HepG2 (cell line): ENCODE measurements at regions not wholly inside any gene's neighbourhood (a gene's known extent, or its start where the extent isn't known, plus 50 kb on each side); places are given as distances from the start of the nearest gene placed in this dataset.

Source experiments
- DR1 ChIP-seq: sonication (generic); formaldehyde crosslinking; IDR thresholded peaks from 2 replicates; pipeline ENCODE4 v1.8.0; 2021; ENCODE audit warnings: mild to moderate bottlenecking, missing genetic modification reagents, inconsistent platforms
- ETV6 ChIP-seq: sonication (generic); formaldehyde crosslinking; conservative IDR thresholded peaks from 2 replicates; pipeline ENCODE4 v1.4.0; 2020; ENCODE audit warnings: missing genetic modification reagents
- MTA1 ChIP-seq: sonication (generic); formaldehyde crosslinking; IDR thresholded peaks from 2 replicates; pipeline ENCODE4 v1.4.0; 2020; ENCODE audit warnings: missing genetic modification reagents, mild to moderate bottlenecking, borderline replicate concordance
- MTF2 ChIP-seq: sonication (generic); formaldehyde crosslinking; IDR thresholded peaks from 2 replicates; pipeline ENCODE4 v1.5.0; 2020; ENCODE audit warnings: missing genetic modification reagents, borderline replicate concordance
- SNAPC2 ChIP-seq: sonication (generic); formaldehyde crosslinking; IDR thresholded peaks from 2 replicates; pipeline ENCODE4 v1.8.1; 2022; ENCODE audit warnings: mild to moderate bottlenecking, missing genetic modification reagents
- ZHX2 ChIP-seq, 2 experiments: sonication (generic) in 1 of 2; formaldehyde crosslinking in 1 of 2; IDR thresholded peaks; 2 replicates each; pipeline versions ENCODE4 v1.6.1 to v1.9.0; 2014 to 2022; ENCODE audit warnings: antibody characterized with exemption in 1 of 2, borderline replicate concordance in 1 of 2, inconsistent platforms in 1 of 2, low read depth in 1 of 2, missing genetic modification reagents in 1 of 2
- ZNF512B ChIP-seq: sonication (generic); formaldehyde crosslinking; IDR thresholded peaks from 2 replicates; pipeline ENCODE4 v1.5.1; 2020; ENCODE audit warnings: missing genetic modification reagents, mild to moderate bottlenecking, borderline replicate concordance
- ZNF646 ChIP-seq: sonication (generic); formaldehyde crosslinking; IDR thresholded peaks from 2 replicates; pipeline ENCODE4 v1.9.0; 2021; ENCODE audit warnings: mild to moderate bottlenecking, missing genetic modification reagents

- TF ChIP-seq ZNF646 (CRISPR knock-in tag) (0 out of 2 replicates have a peak, but pooled peaks have one; percentile 25), ETV6 (CRISPR knock-in tag) (peak; percentile 74; the same call in 1 of the 2 replicates), ZNF512B (CRISPR knock-in tag) (no peak), SNAPC2 (CRISPR knock-in tag) (peak; percentile 33; the same call in 1 of the 2 replicates), DR1 (CRISPR knock-in tag) (0 out of 2 replicates have a peak, but pooled peaks have one; percentile 28), ZHX2 (IDR thresholded peaks at IDR 0.05; ENCODE audit: low read depth) (0 out of 2 replicates have a peak, but pooled peaks have one; percentile 21), ZHX2 (CRISPR knock-in tag; IDR thresholded peaks at IDR 0.05; ENCODE audit: borderline replicate concordance) (0 out of 2 replicates have a peak, but pooled peaks have one; percentile 64), MTF2 (peak; percentile 6; the same call in 1 of the 2 replicates), MTA1 (CRISPR knock-in tag) (peak; percentile 20; the same call in 1 of the 2 replicates)
Measured at GRCh38 chr17:72591289-72592241, 470.7 kb downstream of the SOX9 start (continued).
